Muscle of arm (tissue), 1 donor: ENCODE measurements at regions not wholly inside any gene's neighbourhood (a gene's known extent, or its start where the extent isn't known, plus 50 kb on each side); places are given as distances from the start of the nearest gene placed in this dataset.

Experiments used
- DNase-seq: peaks from one replicate; pipeline ENCODE4 v3.0.0-alpha.2; 2013

DNA sequence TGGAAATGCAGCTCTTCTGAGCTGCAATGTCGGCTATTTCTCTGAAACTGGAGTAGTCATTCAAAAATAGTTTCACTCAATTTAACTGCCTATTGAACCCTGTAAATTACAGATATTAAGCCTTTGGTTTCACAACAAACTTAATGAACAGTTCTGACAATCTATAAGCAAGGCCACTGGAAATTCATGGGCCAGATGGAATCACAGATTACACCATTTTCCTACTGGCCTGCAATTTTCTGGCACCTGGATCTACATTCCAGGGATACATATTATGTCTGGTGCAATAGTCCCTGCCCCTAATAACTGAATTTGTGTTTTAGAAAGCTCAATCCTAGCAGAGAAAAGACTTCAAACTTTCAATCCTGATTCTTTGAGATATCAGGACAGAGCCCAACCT, 551.7 kb downstream of the RNF144A start:
- DNase-seq = no peak

- DNase-seq = no peak
Measured at GRCh38 chr2:7471185-7471584, 554.0 kb downstream of the RNF144A start.

- DNase-seq = no peak
Measured at GRCh38 chr2:7472465-7472864, 555.3 kb downstream of the RNF144A start.

- DNase-seq = no peak
Measured at GRCh38 chr2:7473135-7473771, 556.0 kb downstream of the RNF144A start.

GRCh38 chr2:7476371-7476770, 559.2 kb downstream of the RNF144A start:
- no peak for DNase-seq

GRCh38 chr2:7479603-7480002, 562.4 kb downstream of the RNF144A start:
- DNase-seq = no peak

DNA sequence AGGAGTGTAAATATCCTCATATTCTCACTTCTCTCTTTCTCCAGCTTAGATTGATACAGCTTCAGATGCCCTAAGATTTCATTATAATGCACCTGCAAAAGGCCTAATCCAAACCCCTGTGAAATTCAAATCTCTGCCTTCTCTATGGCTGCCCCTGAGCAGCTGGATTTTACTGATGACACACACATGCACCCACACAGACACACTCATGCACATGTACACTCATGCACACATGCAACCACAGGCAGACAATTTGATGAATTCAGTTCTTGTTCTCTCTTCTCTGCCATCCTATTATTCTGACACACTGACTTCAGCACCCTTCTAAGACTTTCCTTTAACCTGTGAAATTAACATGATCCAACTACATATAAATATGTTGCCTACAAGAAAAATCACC, 563.2 kb downstream of the RNF144A start:
- DNase-seq = no peak

DNA sequence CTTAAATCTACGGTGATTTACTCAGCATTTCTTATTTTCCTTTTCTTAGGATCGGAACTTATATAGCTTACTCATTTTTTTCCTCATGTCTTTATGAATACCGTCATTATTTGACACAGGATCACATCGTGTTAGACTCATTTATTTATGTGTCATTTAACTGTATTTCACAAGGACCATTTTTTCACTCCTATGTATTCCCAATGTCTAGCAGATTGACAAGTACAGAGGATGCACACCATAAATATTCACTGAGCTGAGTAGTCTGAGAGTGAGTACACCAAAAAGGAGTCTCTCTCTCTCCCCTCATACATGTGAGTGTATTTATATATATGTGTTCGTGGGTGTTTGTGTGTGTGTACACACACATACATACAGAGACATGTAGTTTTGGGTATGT, 573.5 kb downstream of the RNF144A start:
- no peak for DNase-seq

GRCh38 chr2:7492719-7493118, 575.5 kb downstream of the RNF144A start:
- no peak for DNase-seq

DNA sequence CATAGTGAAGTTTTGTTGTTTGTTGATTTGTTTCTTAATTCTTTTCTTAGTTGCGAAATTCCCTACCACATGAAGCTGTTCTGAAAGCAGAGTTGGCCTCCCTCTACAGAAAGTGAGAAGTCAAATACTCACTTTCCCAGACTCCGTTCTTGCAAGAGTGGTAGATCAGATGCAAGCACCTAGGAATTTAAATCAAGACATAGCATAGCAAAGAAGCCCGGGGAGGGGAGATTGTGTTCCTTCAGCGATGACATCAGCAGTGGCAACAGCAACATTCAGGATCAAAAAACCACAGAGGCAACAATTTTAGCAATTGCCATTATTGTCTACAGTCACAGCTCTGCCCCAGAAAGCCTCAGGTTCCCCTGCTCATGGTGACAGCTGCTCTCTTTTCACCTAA, 580.0 kb downstream of the RNF144A start:
- DNase-seq = no peak

DNA sequence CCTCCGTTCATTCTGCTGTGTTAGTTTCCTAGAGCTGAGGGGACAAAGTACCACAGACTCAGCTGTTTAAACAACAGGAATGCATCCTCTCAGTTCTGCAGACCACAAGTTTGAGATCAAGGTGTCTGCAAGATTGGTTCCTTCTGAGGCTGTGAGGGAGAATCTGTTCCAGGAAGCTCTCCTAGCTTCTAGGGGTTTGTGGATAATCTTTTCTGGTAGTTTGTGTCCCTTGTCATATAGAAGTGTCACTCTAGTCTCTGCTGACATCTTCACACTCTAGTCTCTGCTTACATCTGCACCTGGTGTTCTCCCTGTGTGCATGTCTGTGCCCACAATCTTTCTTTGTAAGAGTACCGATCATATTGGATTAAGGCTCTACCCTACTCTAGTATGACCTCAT, 581.8 kb downstream of the RNF144A start:
- no peak for DNase-seq

GRCh38 chr2:7502336-7502735, 585.1 kb downstream of the RNF144A start:
- DNase-seq = no peak

- DNase-seq = no peak
Measured at GRCh38 chr2:7508296-7508943, 591.2 kb downstream of the RNF144A start.

- DNase-seq = no peak
Measured at GRCh38 chr2:7510353-7510752, 593.1 kb downstream of the RNF144A start.

- no peak for DNase-seq
Measured at GRCh38 chr2:7513834-7514233, 596.6 kb downstream of the RNF144A start.

DNA sequence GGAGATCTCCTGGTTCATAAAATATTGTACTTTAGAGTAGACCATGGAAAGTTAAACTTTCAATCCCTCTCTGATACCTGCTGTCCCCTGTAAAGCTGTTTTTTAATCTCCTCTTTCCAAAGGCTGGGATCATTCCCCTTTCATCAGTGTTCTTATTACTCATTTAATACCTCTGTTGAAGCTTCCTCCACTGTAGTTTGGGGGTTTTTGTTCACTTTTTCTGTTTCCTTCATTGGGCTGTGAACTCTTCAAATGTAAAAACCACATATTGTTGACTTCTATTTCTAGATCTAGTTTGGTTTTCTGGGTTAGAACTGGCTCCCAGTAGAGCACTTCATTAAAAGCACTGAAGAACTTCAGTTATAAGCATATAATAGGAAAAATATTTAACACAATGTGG, 598.1 kb downstream of the RNF144A start:
- DNase-seq = no peak

- DNase-seq = no peak
Measured at GRCh38 chr2:7516484-7517063, 599.4 kb downstream of the RNF144A start.

GRCh38 chr2:7517088-7517487, 599.9 kb downstream of the RNF144A start:
- DNase-seq = no peak

DNA sequence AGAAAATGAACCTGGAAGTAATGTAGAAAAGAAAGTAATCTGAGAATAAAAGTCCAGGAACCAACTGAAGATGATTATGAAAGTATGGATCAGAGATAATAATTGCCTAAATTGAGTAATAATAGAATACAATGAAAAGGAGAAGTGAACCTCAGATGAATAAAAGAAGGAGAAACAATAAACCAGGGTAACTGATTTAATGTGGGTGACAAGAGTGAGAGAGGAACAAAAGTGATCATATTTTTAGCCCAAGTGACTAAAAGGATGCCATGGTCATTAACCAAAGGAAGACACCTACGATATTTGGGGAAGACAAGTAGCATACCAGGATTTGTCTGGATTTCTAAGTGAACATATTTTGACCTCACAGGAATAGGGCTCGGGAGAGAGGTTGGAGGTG, 600.6 kb downstream of the RNF144A start:
- DNase-seq = no peak

DNA sequence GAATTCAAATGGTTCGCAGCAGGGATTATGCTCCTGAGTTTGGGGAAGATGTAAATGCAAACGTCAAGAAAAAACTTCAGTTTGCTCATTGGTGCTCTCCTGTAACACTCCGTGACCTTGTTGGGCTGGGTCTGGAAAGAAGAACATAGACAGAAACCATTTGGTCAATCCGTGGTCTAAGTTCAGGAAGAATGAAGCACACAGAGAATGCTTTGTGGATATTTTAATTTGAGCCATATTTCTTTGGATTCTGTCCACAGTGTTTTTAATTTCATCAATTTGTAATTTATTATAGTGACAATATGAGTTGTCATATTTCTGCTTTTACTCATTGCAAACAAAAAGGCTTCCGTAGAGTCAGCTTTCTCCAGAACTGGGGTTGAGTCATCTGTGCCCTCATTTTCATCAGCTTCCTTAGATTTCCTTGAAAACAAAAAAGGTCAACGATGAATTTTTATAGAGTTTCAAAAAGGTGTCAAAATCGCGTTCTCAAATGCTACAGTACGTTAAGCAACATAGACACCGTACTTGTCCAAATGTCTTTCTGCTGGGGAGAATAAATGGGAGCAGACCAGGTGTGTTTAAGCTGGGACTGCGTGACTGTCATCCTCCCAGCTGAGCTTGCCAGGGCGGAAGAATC, 606.4 kb downstream of the RNF144A start:
- DNase-seq = no peak

GRCh38 chr2:7524195-7524594, 607.0 kb downstream of the RNF144A start:
- DNase-seq = no peak

- no peak for DNase-seq
Measured at GRCh38 chr2:7525746-7526145, 608.5 kb downstream of the RNF144A start.

DNA sequence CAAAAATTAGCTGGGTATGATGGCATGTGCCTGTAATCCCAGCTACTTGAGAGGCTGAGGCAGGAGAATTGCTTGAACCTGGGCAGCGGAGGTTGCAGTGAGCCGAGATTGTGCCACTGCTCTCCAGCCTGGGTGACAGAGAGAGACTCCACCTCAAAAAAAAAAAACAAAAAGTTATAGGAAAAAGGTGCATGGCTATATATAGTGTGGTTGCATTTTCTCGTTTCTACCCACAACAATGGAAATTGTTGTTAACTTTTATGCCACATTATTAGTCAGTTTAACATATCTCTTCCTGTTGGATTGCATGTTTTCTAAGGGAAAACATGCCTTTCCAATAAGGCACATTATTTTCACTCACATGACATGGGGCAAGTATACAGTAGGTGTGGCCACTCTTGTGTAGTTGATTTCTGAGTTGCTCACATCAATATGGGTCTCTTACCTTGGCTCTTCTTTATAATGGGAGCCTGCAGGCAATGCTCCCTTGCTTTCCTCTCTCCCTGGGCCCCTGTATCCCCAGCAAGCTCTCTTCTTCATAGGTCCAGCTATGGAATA, 610.0 kb downstream of the RNF144A start:
- no peak for DNase-seq
